ENCODE measurements at regions not wholly inside any gene's neighbourhood (a gene's known extent, or its start where the extent isn't known, plus 50 kb on each side); places are given as distances from the start of the nearest gene placed in this dataset.
"Not testable (repeated sequence)": the region's sequence is repeated elsewhere in the genome, so short reads cannot be mapped to it uniquely, and the experiment has no call there.

DNA sequence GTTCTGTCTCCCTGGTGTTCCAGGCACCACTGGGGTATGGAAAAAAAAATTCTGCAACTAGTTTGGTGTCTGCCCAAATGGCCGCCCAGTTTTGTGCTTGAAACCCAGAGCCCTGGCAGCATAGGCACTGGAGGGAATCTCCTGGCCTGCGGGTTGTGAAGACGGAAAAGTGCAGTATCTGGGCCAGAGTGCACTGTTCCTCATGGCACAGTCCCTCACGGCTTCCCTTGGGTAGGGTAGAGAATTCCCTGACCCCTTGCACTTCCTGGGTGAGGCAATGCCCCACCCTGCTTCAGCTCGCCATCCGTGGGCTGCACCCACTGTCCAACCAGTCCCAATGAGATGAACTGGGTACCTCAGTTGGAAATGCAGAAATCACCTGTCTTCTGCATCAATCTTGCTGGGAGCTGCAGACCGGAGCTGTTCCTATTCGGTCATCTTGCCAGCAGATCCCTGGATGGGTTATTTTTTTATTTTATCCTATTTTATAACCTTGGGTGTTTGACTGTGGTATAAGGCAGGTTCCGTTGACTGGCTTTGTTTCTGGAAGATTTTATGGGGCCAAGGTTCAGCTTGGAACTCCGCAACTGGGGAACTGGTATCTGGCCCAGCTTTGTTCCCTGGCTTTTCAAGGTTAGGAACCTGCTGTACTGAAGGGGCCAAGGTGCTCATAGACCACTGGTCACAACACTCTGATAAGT, 59.5 kb upstream of the IRAK1BP1 start:
- not testable (repeated sequence) for DNase-seq (ENCODE audit: low spot score)

GRCh38 chr6:78808356-78808891, 58.9 kb upstream of the IRAK1BP1 start:
- DNase-seq (ENCODE audit: low spot score): peak; percentile 2

DNA sequence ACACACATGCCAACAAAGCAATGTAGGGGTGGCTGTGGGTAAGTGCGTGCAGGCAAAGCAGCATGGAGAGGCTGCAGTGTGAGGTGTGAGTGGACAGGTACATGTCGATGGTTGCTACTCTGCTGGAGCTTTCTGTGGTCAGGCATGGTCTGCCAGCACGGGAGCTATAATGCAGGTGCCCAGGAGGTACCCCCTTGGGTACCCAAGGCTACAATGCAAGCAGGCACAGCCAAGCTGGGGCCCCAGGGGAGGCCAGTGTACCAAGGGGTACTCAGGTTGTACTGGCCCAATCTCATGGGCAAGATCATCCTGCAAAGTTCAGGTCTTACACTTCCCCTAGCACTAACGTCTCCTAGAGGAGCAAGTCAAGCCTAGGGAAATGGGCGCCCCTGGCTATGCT, 58.4 kb upstream of the IRAK1BP1 start:
- DNase-seq (ENCODE audit: low spot score): no peak

DNA sequence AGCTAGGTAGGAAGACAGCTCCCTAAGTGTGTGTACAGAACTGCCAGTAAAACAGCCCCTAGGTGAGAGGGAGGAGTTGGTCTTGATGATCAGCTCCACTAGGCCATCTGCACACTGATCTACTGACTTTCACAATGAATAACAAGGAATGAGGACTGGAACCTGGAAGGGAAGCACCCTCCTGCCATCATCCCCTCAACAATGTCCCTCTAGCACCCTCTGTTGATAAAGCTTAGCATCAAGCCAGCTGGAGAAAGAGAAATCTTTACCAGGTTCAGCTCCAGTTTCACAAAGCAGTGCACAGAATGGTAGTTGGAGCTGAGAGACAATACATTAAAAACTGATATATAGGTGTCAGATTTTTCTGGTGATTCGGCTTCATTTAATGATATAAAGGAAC, 57.2 kb upstream of the IRAK1BP1 start:
- no peak for DNase-seq (ENCODE audit: low spot score)

GRCh38 chr6:78810698-78811097, 56.7 kb upstream of the IRAK1BP1 start:
- no peak for DNase-seq (ENCODE audit: low spot score)
